Right lobe of liver (tissue), 4 donors: ENCODE measurements at regions not wholly inside any gene's neighbourhood (a gene's known extent, or its start where the extent isn't known, plus 50 kb on each side); places are given as distances from the start of the nearest gene placed in this dataset.
"Not testable (repeated sequence)": the region's sequence is repeated elsewhere in the genome, so short reads cannot be mapped to it uniquely, and the experiment has no call there.

ENCODE experiments used
- POLR2A ChIP-seq: fragments of 450-650 bp; IDR thresholded peaks from one replicate; pipeline ENCODE4 v1.6.1; 2017; ENCODE audit warnings: antibody characterized with exemption, mild to moderate bottlenecking
- TF ChIP-seq, protein P1 (sequence below), 4 donors: fragments of 200-600 bp in 3 of 4; fragments of 450-650 bp in 1 of 4; IDR thresholded peaks; one replicate each; pipeline versions ENCODE4 v1.5.1 to v1.8.0; 2016 to 2022; ENCODE audit warnings: antibody characterized with exemption in 4 of 4, mild to moderate bottlenecking in 2 of 4
- donor health status: DM: no; HTN: no; CAD: no.
- donor health status: DM: no; HTN: no; CAD: no.
- donor health status: DM: no; HTN: yes; CAD: no.

DNA sequence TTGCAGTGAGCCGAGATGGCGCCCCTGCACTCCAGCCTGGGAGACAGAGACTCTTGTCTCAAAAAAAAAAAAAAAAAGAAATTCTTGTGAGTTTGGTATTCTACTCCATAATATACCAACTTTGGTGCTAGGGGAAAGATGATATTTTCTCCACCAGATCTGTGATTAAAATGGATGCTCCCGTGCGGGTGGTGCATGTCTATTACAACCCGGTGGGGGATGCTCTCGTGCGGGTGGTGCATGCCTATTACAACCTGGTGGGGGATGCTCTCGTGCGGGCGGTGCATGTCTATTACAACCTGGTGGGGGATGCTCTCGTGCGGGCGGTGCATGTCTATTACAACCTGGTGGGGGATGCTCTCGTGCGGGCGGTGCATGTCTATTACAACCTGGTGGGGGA lies 244.1 kb upstream of the RGMA start:
- TF ChIP-seq, protein P1, sequence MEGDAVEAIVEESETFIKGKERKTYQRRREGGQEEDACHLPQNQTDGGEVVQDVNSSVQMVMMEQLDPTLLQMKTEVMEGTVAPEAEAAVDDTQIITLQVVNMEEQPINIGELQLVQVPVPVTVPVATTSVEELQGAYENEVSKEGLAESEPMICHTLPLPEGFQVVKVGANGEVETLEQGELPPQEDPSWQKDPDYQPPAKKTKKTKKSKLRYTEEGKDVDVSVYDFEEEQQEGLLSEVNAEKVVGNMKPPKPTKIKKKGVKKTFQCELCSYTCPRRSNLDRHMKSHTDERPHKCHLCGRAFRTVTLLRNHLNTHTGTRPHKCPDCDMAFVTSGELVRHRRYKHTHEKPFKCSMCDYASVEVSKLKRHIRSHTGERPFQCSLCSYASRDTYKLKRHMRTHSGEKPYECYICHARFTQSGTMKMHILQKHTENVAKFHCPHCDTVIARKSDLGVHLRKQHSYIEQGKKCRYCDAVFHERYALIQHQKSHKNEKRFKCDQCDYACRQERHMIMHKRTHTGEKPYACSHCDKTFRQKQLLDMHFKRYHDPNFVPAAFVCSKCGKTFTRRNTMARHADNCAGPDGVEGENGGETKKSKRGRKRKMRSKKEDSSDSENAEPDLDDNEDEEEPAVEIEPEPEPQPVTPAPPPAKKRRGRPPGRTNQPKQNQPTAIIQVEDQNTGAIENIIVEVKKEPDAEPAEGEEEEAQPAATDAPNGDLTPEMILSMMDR (IDR thresholded peaks at IDR 0.05) = not testable (repeated sequence)
- TF ChIP-seq POLR2A = not testable (repeated sequence)
